HEK293 (cell line): ENCODE measurements at regions not wholly inside any gene's neighbourhood (a gene's known extent, or its start where the extent isn't known, plus 50 kb on each side); places are given as distances from the start of the nearest gene placed in this dataset.

ENCODE experiments used
- CTCF ChIA-PET: fragments of 350-600 bp; formaldehyde crosslinking; extraction: SDS; loops from one replicate; lab custom pipeline; 2021; ENCODE audit warnings: antibody characterized with exemption; lab: Yijun Ruan, JAX
- POLR2A ChIA-PET: fragments of 300-600 bp; formaldehyde crosslinking; extraction: SDS; loops from one replicate; lab custom pipeline; 2020; ENCODE audit warnings: antibody characterized with exemption, inconsistent platforms; lab: Yijun Ruan, JAX
- H3K27ac ChIP-seq: fragments of 200-500 bp; sonication (Bioruptor generic); 2 replicates; pipeline ENCODE4 v1.5.1; 2014; ENCODE audit warnings: low read depth, low read length, control low read depth, inconsistent platforms; ENCODE audit errors: extremely low read depth
- H3K36me3 ChIP-seq, 2 experiments: fragments of 200-500 bp in 1 of 2; sonication (Bioruptor generic) in 1 of 2; 1 replicate in 1 of 2; 2 replicates in 1 of 2; pipeline ENCODE4 v1.5.1; 2014 to 2017; ENCODE audit warnings: inconsistent platforms in 2 of 2, low read length in 2 of 2; ENCODE audit not compliant: control insufficient read depth in 2 of 2, insufficient read depth in 1 of 2
- H3K4me1 ChIP-seq: fragments of 200-500 bp; sonication (Bioruptor generic); 2 replicates; pipeline ENCODE4 v1.5.1; 2014; ENCODE audit warnings: mild to moderate bottlenecking, low read length, inconsistent platforms; ENCODE audit not compliant: control insufficient read depth, insufficient read depth
- H3K4me3 ChIP-seq: 2 replicates; pipeline ENCODE4 v1.5.1; 2011; ENCODE audit warnings: low read depth, mild to moderate bottlenecking, control low read depth, low read length, moderate library complexity
- H3K9me3 ChIP-seq: fragments of 200-500 bp; sonication (Bioruptor generic); 2 replicates; pipeline ENCODE4 v1.5.1; 2014; ENCODE audit warnings: low read depth, low read length, inconsistent platforms; ENCODE audit not compliant: control insufficient read depth, insufficient read depth
- EGR2 ChIP-seq: fragments of 450-650 bp; formaldehyde crosslinking; IDR thresholded peaks from 2 replicates; pipeline ENCODE4 v1.5.1; 2016; ENCODE audit warnings: low read depth, missing biosample characterization, missing genetic modification characterization
- GLI4 ChIP-seq: fragments of 450-650 bp; formaldehyde crosslinking; IDR thresholded peaks from 2 replicates; pipeline ENCODE4 v1.5.1; 2016; ENCODE audit warnings: missing biosample characterization, missing genetic modification characterization
- GLIS1 ChIP-seq: fragments of 450-650 bp; formaldehyde crosslinking; IDR thresholded peaks from 2 replicates; pipeline ENCODE4 v1.5.1; 2016; ENCODE audit warnings: missing biosample characterization, missing genetic modification characterization
- HOXC10 ChIP-seq: sonication (generic); formaldehyde crosslinking; IDR thresholded peaks from 2 replicates; pipeline ENCODE4 v1.8.1; 2023; ENCODE audit warnings: mild to moderate bottlenecking, missing genetic modification reagents
- KLF8 ChIP-seq: fragments of 450-650 bp; formaldehyde crosslinking; IDR thresholded peaks from 2 replicates; pipeline ENCODE4 v1.5.1; 2016; ENCODE audit warnings: missing biosample characterization, missing genetic modification characterization
- MZF1 ChIP-seq: fragments of 450-650 bp; formaldehyde crosslinking; IDR thresholded peaks from 2 replicates; pipeline ENCODE4 v1.5.1; 2017; ENCODE audit warnings: missing biosample characterization, missing genetic modification characterization, borderline replicate concordance
- RBAK ChIP-seq: fragments of 450-650 bp; formaldehyde crosslinking; IDR thresholded peaks from 2 replicates; pipeline ENCODE4 v1.5.1; 2016; ENCODE audit warnings: missing biosample characterization, missing genetic modification characterization
- SP3 ChIP-seq: fragments of 450-650 bp; formaldehyde crosslinking; IDR thresholded peaks from 2 replicates; pipeline ENCODE4 v1.5.1; 2016; ENCODE audit warnings: missing biosample characterization, missing genetic modification characterization
- WT1 ChIP-seq: fragments of 450-650 bp; formaldehyde crosslinking; IDR thresholded peaks from 2 replicates; pipeline ENCODE4 v1.5.1; 2016; ENCODE audit warnings: missing biosample characterization, missing genetic modification characterization
- ZFP69B ChIP-seq: fragments of 450-650 bp; formaldehyde crosslinking; IDR thresholded peaks from 2 replicates; pipeline ENCODE4 v1.5.1; 2016; ENCODE audit warnings: missing biosample characterization, missing genetic modification characterization
- ZNF121 ChIP-seq: fragments of 450-650 bp; formaldehyde crosslinking; IDR thresholded peaks from 2 replicates; pipeline ENCODE4 v1.5.1; 2016; ENCODE audit warnings: missing biosample characterization, missing genetic modification characterization
- ZNF138 ChIP-seq: fragments of 450-650 bp; formaldehyde crosslinking; IDR thresholded peaks from 2 replicates; pipeline ENCODE4 v1.5.1; 2016; ENCODE audit warnings: missing biosample characterization, missing genetic modification characterization, borderline replicate concordance
- ZNF146 ChIP-seq: fragments of 450-650 bp; formaldehyde crosslinking; IDR thresholded peaks from 2 replicates; pipeline ENCODE4 v1.5.1; 2016; ENCODE audit warnings: missing biosample characterization, missing genetic modification characterization
- ZNF157 ChIP-seq: fragments of 450-650 bp; formaldehyde crosslinking; IDR thresholded peaks from 2 replicates; pipeline ENCODE4 v1.5.1; 2016; ENCODE audit warnings: missing biosample characterization, missing genetic modification characterization
- ZNF19 ChIP-seq: fragments of 450-650 bp; formaldehyde crosslinking; IDR thresholded peaks from 2 replicates; pipeline ENCODE4; 2016; ENCODE audit warnings: missing biosample characterization, missing genetic modification characterization, low read depth
- ZNF2 ChIP-seq: fragments of 450-650 bp; formaldehyde crosslinking; IDR thresholded peaks from 2 replicates; pipeline ENCODE4 v1.5.1; 2016; ENCODE audit warnings: missing biosample characterization, missing genetic modification characterization
- ZNF239 ChIP-seq: fragments of 450-650 bp; formaldehyde crosslinking; IDR thresholded peaks from 2 replicates; pipeline ENCODE4 v1.5.1; 2016; ENCODE audit warnings: missing biosample characterization, missing genetic modification characterization
- ZNF248 ChIP-seq: fragments of 450-650 bp; formaldehyde crosslinking; IDR thresholded peaks from 2 replicates; pipeline ENCODE4 v1.5.1; 2017; ENCODE audit warnings: missing biosample characterization, missing genetic modification characterization
- ZNF280C ChIP-seq: fragments of 450-650 bp; formaldehyde crosslinking; IDR thresholded peaks from 2 replicates; pipeline ENCODE4 v1.5.1; 2016; ENCODE audit warnings: missing biosample characterization, missing genetic modification characterization
- ZNF426 ChIP-seq: fragments of 450-650 bp; formaldehyde crosslinking; IDR thresholded peaks from 2 replicates; pipeline ENCODE4 v1.5.1; 2017; ENCODE audit warnings: missing biosample characterization, missing genetic modification characterization, mild to moderate bottlenecking, inconsistent platforms, moderate library complexity
- ZNF449 ChIP-seq: fragments of 450-650 bp; formaldehyde crosslinking; IDR thresholded peaks from 2 replicates; pipeline ENCODE4 v1.5.1; 2017; ENCODE audit warnings: missing biosample characterization, mild to moderate bottlenecking, missing genetic modification characterization, moderate library complexity
- ZNF473 ChIP-seq: fragments of 450-650 bp; formaldehyde crosslinking; IDR thresholded peaks from 2 replicates; pipeline ENCODE4 v1.5.1; 2017; ENCODE audit warnings: missing biosample characterization, missing genetic modification characterization
- ZNF544 ChIP-seq: fragments of 450-650 bp; formaldehyde crosslinking; IDR thresholded peaks from 2 replicates; pipeline ENCODE4 v1.5.0; 2017; ENCODE audit warnings: missing biosample characterization, missing genetic modification characterization
- ZNF571 ChIP-seq: fragments of 450-650 bp; formaldehyde crosslinking; IDR thresholded peaks from 2 replicates; pipeline ENCODE4 v1.5.0; 2017; ENCODE audit warnings: missing biosample characterization, missing genetic modification characterization
- ZNF664 ChIP-seq: fragments of 450-650 bp; formaldehyde crosslinking; IDR thresholded peaks from 2 replicates; pipeline ENCODE4 v1.5.1; 2016; ENCODE audit warnings: missing biosample characterization, missing genetic modification characterization
- ZNF837 ChIP-seq: fragments of 450-650 bp; formaldehyde crosslinking; IDR thresholded peaks from 2 replicates; pipeline ENCODE4 v1.5.1; 2016; ENCODE audit warnings: missing biosample characterization, missing genetic modification characterization
- TF ChIP-seq, protein P1 (sequence below): fragments of 450-650 bp; formaldehyde crosslinking; IDR thresholded peaks from 2 replicates; pipeline ENCODE4 v1.5.1; 2016; ENCODE audit warnings: missing biosample characterization, missing genetic modification characterization
- TF ChIP-seq, protein P2 (sequence below): fragments of 450-650 bp; formaldehyde crosslinking; IDR thresholded peaks from 2 replicates; pipeline ENCODE4 v1.5.1; 2016; ENCODE audit warnings: missing biosample characterization, missing genetic modification characterization
- TF ChIP-seq, protein P3 (sequence below): fragments of 450-650 bp; formaldehyde crosslinking; IDR thresholded peaks from 2 replicates; pipeline ENCODE4 v1.5.1; 2017; ENCODE audit warnings: missing biosample characterization, missing genetic modification characterization

GRCh38 chr9:81162361-81162760, 527.0 kb downstream of the TLE1 start:
- H3K27ac ChIP-seq, result no peak overlapping the region
- H3K4me1 ChIP-seq, result no peaks in the 10 kb centered on the region
- CTCF ChIA-PET, result no interaction called here
- H3K4me3 ChIP-seq, result no peak overlapping the region
- no peak for TF ChIP-seq ZNF426 (tag by site-specific recombination)
- TF ChIP-seq WT1 (tag by site-specific recombination), result no peak
- TF ChIP-seq ZNF248 (tag by site-specific recombination), result no peak
- TF ChIP-seq ZNF449, result no peak
- no peak for TF ChIP-seq ZNF280C (tag by site-specific recombination)
- TF ChIP-seq, protein P1, sequence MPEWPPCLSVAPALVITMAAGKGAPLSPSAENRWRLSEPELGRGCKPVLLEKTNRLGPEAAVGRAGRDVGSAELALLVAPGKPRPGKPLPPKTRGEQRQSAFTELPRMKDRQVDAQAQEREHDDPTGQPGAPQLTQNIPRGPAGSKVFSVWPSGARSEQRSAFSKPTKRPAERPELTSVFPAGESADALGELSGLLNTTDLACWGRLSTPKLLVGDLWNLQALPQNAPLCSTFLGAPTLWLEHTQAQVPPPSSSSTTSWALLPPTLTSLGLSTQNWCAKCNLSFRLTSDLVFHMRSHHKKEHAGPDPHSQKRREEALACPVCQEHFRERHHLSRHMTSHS, result no peak
- no peak for TF ChIP-seq RBAK (tag by site-specific recombination)
- TF ChIP-seq, protein P2, sequence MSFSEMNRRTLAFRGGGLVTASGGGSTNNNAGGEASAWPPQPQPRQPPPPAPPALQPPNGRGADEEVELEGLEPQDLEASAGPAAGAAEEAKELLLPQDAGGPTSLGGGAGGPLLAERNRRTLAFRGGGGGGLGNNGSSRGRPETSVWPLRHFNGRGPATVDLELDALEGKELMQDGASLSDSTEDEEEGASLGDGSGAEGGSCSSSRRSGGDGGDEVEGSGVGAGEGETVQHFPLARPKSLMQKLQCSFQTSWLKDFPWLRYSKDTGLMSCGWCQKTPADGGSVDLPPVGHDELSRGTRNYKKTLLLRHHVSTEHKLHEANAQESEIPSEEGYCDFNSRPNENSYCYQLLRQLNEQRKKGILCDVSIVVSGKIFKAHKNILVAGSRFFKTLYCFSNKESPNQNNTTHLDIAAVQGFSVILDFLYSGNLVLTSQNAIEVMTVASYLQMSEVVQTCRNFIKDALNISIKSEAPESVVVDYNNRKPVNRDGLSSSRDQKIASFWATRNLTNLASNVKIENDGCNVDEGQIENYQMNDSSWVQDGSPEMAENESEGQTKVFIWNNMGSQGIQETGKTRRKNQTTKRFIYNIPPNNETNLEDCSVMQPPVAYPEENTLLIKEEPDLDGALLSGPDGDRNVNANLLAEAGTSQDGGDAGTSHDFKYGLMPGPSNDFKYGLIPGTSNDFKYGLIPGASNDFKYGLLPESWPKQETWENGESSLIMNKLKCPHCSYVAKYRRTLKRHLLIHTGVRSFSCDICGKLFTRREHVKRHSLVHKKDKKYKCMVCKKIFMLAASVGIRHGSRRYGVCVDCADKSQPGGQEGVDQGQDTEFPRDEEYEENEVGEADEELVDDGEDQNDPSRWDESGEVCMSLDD (tag by site-specific recombination), result no peak
- TF ChIP-seq KLF8, result no peak
- TF ChIP-seq ZNF664 (tag by site-specific recombination), result no peak
- no peak for TF ChIP-seq MZF1 (tag by site-specific recombination)
- no peak for TF ChIP-seq ZNF19 (tag by site-specific recombination)
- no peak for TF ChIP-seq ZNF571 (tag by site-specific recombination)
- TF ChIP-seq ZNF157 (tag by site-specific recombination), result no peak
- TF ChIP-seq SP3 (tag by site-specific recombination), result no peak
- TF ChIP-seq ZNF473, result no peak
- no peak for TF ChIP-seq ZNF2
- TF ChIP-seq HOXC10 (CRISPR knock-in tag), result no peak
- TF ChIP-seq, protein P3, sequence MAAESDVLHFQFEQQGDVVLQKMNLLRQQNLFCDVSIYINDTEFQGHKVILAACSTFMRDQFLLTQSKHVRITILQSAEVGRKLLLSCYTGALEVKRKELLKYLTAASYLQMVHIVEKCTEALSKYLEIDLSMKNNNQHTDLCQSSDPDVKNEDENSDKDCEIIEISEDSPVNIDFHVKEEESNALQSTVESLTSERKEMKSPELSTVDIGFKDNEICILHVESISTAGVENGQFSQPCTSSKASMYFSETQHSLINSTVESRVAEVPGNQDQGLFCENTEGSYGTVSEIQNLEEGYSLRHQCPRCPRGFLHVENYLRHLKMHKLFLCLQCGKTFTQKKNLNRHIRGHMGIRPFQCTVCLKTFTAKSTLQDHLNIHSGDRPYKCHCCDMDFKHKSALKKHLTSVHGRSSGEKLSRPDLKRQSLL (tag by site-specific recombination), result no peak
- TF ChIP-seq, all 188 proteins: peak for 0
- POLR2A ChIA-PET, result no interaction called here
- Histone ChIP-seq H3K36me3 (no peaks in the 10 kb centered on the region), H3K9me3 (no peaks in the 10 kb centered on the region)

DNA sequence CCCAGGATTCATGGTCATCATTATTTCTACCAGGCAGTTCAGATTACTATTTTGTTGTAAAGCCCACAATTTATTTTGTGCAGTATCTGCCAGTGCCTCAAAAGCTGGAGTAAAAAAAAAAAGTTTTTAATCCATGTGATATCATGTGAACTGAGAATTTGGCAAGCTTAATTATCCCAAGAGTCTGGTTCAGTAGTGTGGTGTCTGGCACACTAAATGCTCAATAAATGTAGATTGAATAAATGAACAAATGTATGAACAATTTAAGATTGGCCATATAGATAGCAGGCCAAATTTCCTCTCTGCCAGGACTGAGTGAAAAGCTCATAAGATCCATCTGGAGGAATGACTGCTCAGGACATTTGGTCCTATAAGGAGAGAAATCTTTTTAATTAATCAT, 533.0 kb downstream of the TLE1 start:
- CTCF ChIA-PET, result interaction anchor here (0.6 to 1.5 kb wide), 6 partner anchors 18 to 554 kb away, joined by 3 to 5 read pairs (median 4); no protein-coding TSS in a partner anchor
- no peaks in the 10 kb centered on the region for H3K4me1 ChIP-seq
- POLR2A ChIA-PET, result no interaction called here
- H3K36me3 ChIP-seq, result no peaks in the 10 kb centered on the region
- TF ChIP-seq ZNF544, result no peak
- TF ChIP-seq GLI4, result no peak
- no peak for TF ChIP-seq GLIS1 (tag by site-specific recombination)
- TF ChIP-seq EGR2 (tag by site-specific recombination), result no peak
- no peak for TF ChIP-seq ZFP69B
- no peak for TF ChIP-seq ZNF146 (tag by site-specific recombination)
- TF ChIP-seq ZNF239 (tag by site-specific recombination), result no peak
- TF ChIP-seq ZNF837 (tag by site-specific recombination), result no peak
- TF ChIP-seq ZNF121 (tag by site-specific recombination), result no peak
- TF ChIP-seq ZNF138, result no peak
- no peak overlapping the region for H3K27ac ChIP-seq
- no peaks in the 10 kb centered on the region for H3K9me3 ChIP-seq
- no peak overlapping the region for H3K4me3 ChIP-seq
